OCI-LY1 (cell line): ENCODE measurements at regions not wholly inside any gene's neighbourhood (a gene's known extent, or its start where the extent isn't known, plus 50 kb on each side); places are given as distances from the start of the nearest gene placed in this dataset.

Experiments used
- CTCF ChIP-seq: fragments of 200-600 bp; sonication (generic), shearing (Covaris generic); IDR thresholded peaks from 2 replicates; pipeline ENCODE4 v1.5.1; 2017; ENCODE audit warnings: mild to moderate bottlenecking, antibody characterized with exemption, low read length, moderate library complexity, mixed read lengths
- EZH2 ChIP-seq: fragments of 200-600 bp; sonication (generic), shearing (Covaris generic); IDR thresholded peaks from 2 replicates; pipeline ENCODE4 v1.8.0; 2017; ENCODE audit warnings: borderline replicate concordance, mixed run types, mild to moderate bottlenecking, antibody characterized with exemption, low read length, moderate library complexity, mixed read lengths

DNA sequence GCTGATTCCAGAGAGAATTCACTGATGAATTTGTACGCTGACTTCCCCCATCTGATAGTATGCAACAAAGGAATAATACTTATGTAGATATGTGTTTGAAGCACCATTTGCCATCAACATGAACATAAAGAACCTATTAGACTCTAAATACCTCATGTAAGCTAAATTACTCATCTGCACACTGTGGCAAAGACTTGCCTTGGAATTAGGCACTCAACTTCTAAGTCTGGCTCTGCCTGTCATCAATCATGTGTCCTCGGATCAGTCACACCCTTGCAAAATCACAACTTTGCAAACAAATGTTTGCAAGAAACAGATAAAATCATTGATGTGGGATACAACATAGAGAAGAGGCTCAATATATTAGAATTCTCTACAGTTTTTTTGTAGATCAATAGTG, 169.9 kb upstream of the LDB2 start:
- TF ChIP-seq CTCF (no peak), EZH2 (no peak)
